ENCODE measurements at regions not wholly inside any gene's neighbourhood (a gene's known extent, or its start where the extent isn't known, plus 50 kb on each side); places are given as distances from the start of the nearest gene placed in this dataset.

DNA sequence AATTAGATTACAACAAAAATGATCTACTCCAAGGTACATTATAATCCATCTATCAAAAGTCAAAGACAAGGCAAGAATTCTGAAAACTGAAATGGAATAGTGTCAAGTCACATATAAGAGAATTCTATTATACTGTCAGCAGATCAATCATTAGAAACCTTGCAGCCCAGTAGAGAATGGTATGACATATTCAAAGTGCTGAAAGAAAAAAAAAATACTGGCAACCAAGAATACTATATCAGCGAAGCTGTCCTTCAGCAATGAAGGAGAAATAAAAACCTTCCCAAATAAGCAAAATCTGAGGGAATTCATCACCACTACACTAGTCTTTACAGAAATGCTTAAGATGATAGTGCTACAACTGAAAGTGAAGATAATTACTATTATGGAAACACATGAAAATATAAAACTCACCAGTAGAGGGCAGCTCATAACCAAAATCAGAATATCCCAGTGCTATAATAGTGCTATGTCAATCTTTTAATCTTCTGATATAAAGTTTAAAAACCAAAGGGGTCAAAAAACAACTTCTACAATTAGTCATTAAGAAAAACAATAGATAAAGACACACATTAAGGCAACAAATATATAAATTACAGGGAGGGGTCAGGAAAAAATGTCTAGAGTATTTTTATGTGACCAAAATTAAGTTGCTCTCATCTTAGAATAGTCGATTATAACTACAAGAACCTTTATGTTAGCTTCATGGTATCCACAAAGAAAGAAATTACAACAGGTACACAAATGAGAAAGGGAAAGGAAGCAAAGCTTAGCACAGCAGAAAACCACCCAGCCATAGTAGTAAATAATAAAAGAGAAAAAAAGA, 190.7 kb upstream of the CNTN6 start:
- H3K36me3 ChIP-seq (ENCODE audit: control insufficient read depth in 2 of 4, insufficient read depth in 4 of 4, low read length in 3 of 4): no peaks in the 10 kb centered on the region
- H2BK20ac ChIP-seq (ENCODE audit: low read length): no peak overlapping the region
- H4K91ac ChIP-seq (replicated peaks; ENCODE audit: insufficient read length, low read length): no peak overlapping the region
- no peaks in the 10 kb centered on the region for H4K20me1 ChIP-seq (replicated peaks in 1 of 2; ENCODE audit: control insufficient read depth in 1 of 2, insufficient read depth in 2 of 2, low read length in 2 of 2)
- H2AK5ac ChIP-seq (ENCODE audit: low read depth, low read length): no peak overlapping the region
- POLR2A ChIA-PET (ENCODE audit: partially characterized antibody): no interaction called here
- no peak overlapping the region for H2AFZ ChIP-seq (ENCODE audit: low read length)
- H3K9me3 ChIP-seq (ENCODE audit: insufficient read depth in 2 of 2, low read depth in 1 of 2, low read length in 1 of 2): no peaks in the 10 kb centered on the region
- CTCF ChIA-PET (ENCODE audit: partially characterized antibody): interaction anchor here (0.6 to 1.7 kb wide), 12 partner anchors 9 to 699 kb away, joined by 3 to 8 read pairs (median 3); no protein-coding TSS in a partner anchor
- TF ChIP-seq POLR2A (IDR thresholded peaks at IDR 0.05; ENCODE audit: control extremely low read depth in 1 of 2, low read depth in 2 of 2, low read length in 2 of 2): no peak
- TF ChIP-seq RAD21 (IDR thresholded peaks at IDR 0.05 in 1 of 2, conservative IDR thresholded peaks at IDR 0.05 in 1 of 2; ENCODE audit: low read depth in 2 of 2, low read length in 2 of 2): peak in 1 of 2 experiments; percentile 45; a peak in 3 of 4 replicates
- TF ChIP-seq SIRT6 (IDR thresholded peaks at IDR 0.05; ENCODE audit: low read length): no peak
- TF ChIP-seq, protein P1, sequence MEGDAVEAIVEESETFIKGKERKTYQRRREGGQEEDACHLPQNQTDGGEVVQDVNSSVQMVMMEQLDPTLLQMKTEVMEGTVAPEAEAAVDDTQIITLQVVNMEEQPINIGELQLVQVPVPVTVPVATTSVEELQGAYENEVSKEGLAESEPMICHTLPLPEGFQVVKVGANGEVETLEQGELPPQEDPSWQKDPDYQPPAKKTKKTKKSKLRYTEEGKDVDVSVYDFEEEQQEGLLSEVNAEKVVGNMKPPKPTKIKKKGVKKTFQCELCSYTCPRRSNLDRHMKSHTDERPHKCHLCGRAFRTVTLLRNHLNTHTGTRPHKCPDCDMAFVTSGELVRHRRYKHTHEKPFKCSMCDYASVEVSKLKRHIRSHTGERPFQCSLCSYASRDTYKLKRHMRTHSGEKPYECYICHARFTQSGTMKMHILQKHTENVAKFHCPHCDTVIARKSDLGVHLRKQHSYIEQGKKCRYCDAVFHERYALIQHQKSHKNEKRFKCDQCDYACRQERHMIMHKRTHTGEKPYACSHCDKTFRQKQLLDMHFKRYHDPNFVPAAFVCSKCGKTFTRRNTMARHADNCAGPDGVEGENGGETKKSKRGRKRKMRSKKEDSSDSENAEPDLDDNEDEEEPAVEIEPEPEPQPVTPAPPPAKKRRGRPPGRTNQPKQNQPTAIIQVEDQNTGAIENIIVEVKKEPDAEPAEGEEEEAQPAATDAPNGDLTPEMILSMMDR (IDR thresholded peaks at IDR 0.05; ENCODE audit: control extremely low read depth in 1 of 3, insufficient read depth in 1 of 3, low read depth in 1 of 3, low read length in 3 of 3): peak in 1 of 3 experiments; percentile 38; a peak in 2 of 4 replicates
- TF ChIP-seq ATF2 (IDR thresholded peaks at IDR 0.05; ENCODE audit: low read length): no peak
- no peak overlapping the region for H3K14ac ChIP-seq (ENCODE audit: insufficient read length)
- H3K4me1 ChIP-seq (replicated peaks in 1 of 4; ENCODE audit: control insufficient read depth in 3 of 4, insufficient read depth in 4 of 4, low read length in 3 of 4): no peaks in the 10 kb centered on the region
- no peaks in the 10 kb centered on the region for H3K79me1 ChIP-seq (ENCODE audit: low read depth, low read length)
- H3K9ac ChIP-seq (replicated peaks in 1 of 4; ENCODE audit: extremely low read depth in 1 of 4, low read depth in 3 of 4, low read length in 3 of 4): no peak overlapping the region
- FAIRE-seq (no peak), DNase-seq (ENCODE audit: low read depth in 1 of 2, low spot score in 2 of 2) (no peak)
- H3K27ac ChIP-seq (ENCODE audit: low read depth, low read length): no peak overlapping the region
- H3K23me2 ChIP-seq (ENCODE audit: low read depth, low read length): no peaks in the 10 kb centered on the region
- H4K5ac ChIP-seq (ENCODE audit: insufficient read length, low read depth, low read length): no peak overlapping the region
- no peak overlapping the region for H3K18ac ChIP-seq (ENCODE audit: extremely low read depth, low read length)
- no peak overlapping the region for H2BK120ac ChIP-seq (replicated peaks; ENCODE audit: low read depth, low read length)
- no peak overlapping the region for H3K23ac ChIP-seq (ENCODE audit: insufficient read length)
- H2BK12ac ChIP-seq (ENCODE audit: low read depth, low read length): no peak overlapping the region
- H2BK15ac ChIP-seq (ENCODE audit: low read length): no peak overlapping the region
- no peak overlapping the region for H3K4ac ChIP-seq (replicated peaks; ENCODE audit: insufficient read length, low read depth, low read length)
- WGBS, 2 experiments (ENCODE audit: extremely low coverage in 1 of 2, insufficient coverage in 1 of 2, insufficient read length in 1 of 2, insufficient replicate concordance in 2 of 2, low coverage in 1 of 2, low lambda C conversion rate in 2 of 2, missing lambda C conversion rate in 1 of 2): 42% methylated on average over 2 of the region's 2 CpGs; no CpG with 5 or more reads in 1 of the 2 experiments
- peaks cover 0 to 13% (median 6%) of the 10 kb centered on the region in 4 experiments; a peak in 4 of 7 replicates for H3K27me3 ChIP-seq (replicated peaks in 1 of 4; ENCODE audit: control insufficient read depth in 3 of 4, extremely low read depth in 1 of 4, insufficient read depth in 3 of 4, low read length in 3 of 4)
- H3K4me2 ChIP-seq (ENCODE audit: insufficient read depth in 1 of 2, low read depth in 2 of 2, low read length in 2 of 2): no peak overlapping the region
- H4K8ac ChIP-seq (ENCODE audit: extremely low read depth, insufficient read depth, low read length): no peak overlapping the region
- H2BK5ac ChIP-seq (ENCODE audit: low read depth, low read length): no peak overlapping the region
- no peak overlapping the region for H3K56ac ChIP-seq (replicated peaks; ENCODE audit: insufficient read length, low read depth, low read length)
- H3K4me3 ChIP-seq (ENCODE audit: extremely low read depth in 1 of 4, insufficient read depth in 2 of 4, low read depth in 3 of 4, low read length in 4 of 4): no peak overlapping the region
- H3K79me2 ChIP-seq (ENCODE audit: control insufficient read depth in 1 of 2, insufficient read depth in 2 of 2, low read length in 2 of 2): no peaks in the 10 kb centered on the region

All from H1 (cell line).